OCI-LY7 (cell line): ENCODE measurements at regions not wholly inside any gene's neighbourhood (a gene's known extent, or its start where the extent isn't known, plus 50 kb on each side); places are given as distances from the start of the nearest gene placed in this dataset.

Experiments used
- BruUV-seq: library from RNA; stranded (reverse); fragments of 400-500 nt; replicated peaks from 2 replicates; lab custom pipeline; 2021; lab: Mats Ljungman, UMichigan
- CTCF ChIA-PET: fragments of 300-600 bp; sonication (Branson Sonifier 250); formaldehyde crosslinking; loops from one replicate; lab custom pipeline; 2022; ENCODE audit warnings: antibody characterized with exemption; ENCODE audit not compliant: unreplicated experiment; lab: Charles Lee
- POLR2A ChIA-PET: fragments of 300-600 bp; sonication (Branson Sonifier 250); formaldehyde crosslinking; loops from one replicate; lab custom pipeline; 2022; ENCODE audit warnings: antibody characterized with exemption; lab: Charles Lee
- DNase-seq: peaks from one replicate; pipeline ENCODE4 v3.0.0-alpha.2; 2015; ENCODE audit warnings: low spot score
- H2AFZ ChIP-seq: fragments of 200-600 bp; sonication (generic), shearing (Covaris generic); 2 replicates; pipeline ENCODE4 v1.6.1; 2014; ENCODE audit warnings: mild to moderate bottlenecking, antibody characterized with exemption, low read length, moderate library complexity
- H3K27ac ChIP-seq: fragments of 200-600 bp; sonication (generic); 2 replicates; pipeline ENCODE4 v1.5.1; 2014; ENCODE audit warnings: mixed run types, low read depth, mild to moderate bottlenecking, moderate library complexity, low read length, inconsistent platforms; ENCODE audit not compliant: poor library complexity, severe bottlenecking
- H3K36me3 ChIP-seq: fragments of 200-600 bp; sonication (generic); 2 replicates; pipeline ENCODE4 v1.6.1; 2014; ENCODE audit warnings: mild to moderate bottlenecking, antibody characterized with exemption, low read length, moderate library complexity, mixed read lengths; ENCODE audit not compliant: insufficient read depth
- H3K4me1 ChIP-seq: fragments of 200-600 bp; sonication (generic); 2 replicates; pipeline ENCODE4 v1.5.1; 2014; ENCODE audit warnings: mild to moderate bottlenecking, low read length; ENCODE audit not compliant: insufficient read depth, poor library complexity, severe bottlenecking
- H3K4me2 ChIP-seq: fragments of 200-600 bp; sonication (generic); 2 replicates; pipeline ENCODE4 v1.6.1; 2014; ENCODE audit warnings: mild to moderate bottlenecking, low read length
- H3K4me3 ChIP-seq: fragments of 200-600 bp; sonication (generic); 2 replicates; pipeline ENCODE4 v1.5.1; 2014; ENCODE audit warnings: mild to moderate bottlenecking, low read depth, low read length; ENCODE audit not compliant: poor library complexity, severe bottlenecking
- H3K79me2 ChIP-seq: fragments of 200-600 bp; sonication (generic); 2 replicates; pipeline ENCODE4 v1.6.1; 2016; ENCODE audit warnings: low read depth, mild to moderate bottlenecking, low read length, moderate library complexity, mixed read lengths; ENCODE audit not compliant: insufficient read depth
- H3K9me2 ChIP-seq: fragments of 200-600 bp; sonication (generic); 2 replicates; pipeline ENCODE4 v1.6.1; 2016; ENCODE audit warnings: mild to moderate bottlenecking, low read length, mixed read lengths; ENCODE audit not compliant: insufficient read depth
- H3K9me3 ChIP-seq: fragments of 200-600 bp; sonication (generic); 2 replicates; pipeline ENCODE4 v1.6.1; 2014; ENCODE audit warnings: mild to moderate bottlenecking, mixed run types, low read length, mixed read lengths
- H4K20me1 ChIP-seq: fragments of 200-600 bp; sonication (generic); 2 replicates; pipeline ENCODE4 v1.6.1; 2014; ENCODE audit warnings: mild to moderate bottlenecking, antibody characterized with exemption, low read length, moderate library complexity, mixed read lengths; ENCODE audit not compliant: insufficient read depth
- EZH2phosphoT487 ChIP-seq: fragments of 200-600 bp; sonication (generic); IDR thresholded peaks from 2 replicates; pipeline ENCODE4 v1.6.1; 2018; ENCODE audit warnings: low read depth, borderline replicate concordance, mild to moderate bottlenecking, mixed run types, antibody characterized with exemption, low read length, moderate library complexity, mixed read lengths
- intact Hi-C: fragments of 100-400 bp; cut with micrococcal nuclease; formaldehyde crosslinking; loops from one replicate; pipeline ENCODE4 v1.10.0; 2022; ENCODE audit not compliant: unreplicated experiment
- TF ChIP-seq, protein P1 (sequence below): fragments of 200-600 bp; sonication (generic); conservative IDR thresholded peaks from 2 replicates; pipeline ENCODE4 v1.5.1; 2014; ENCODE audit warnings: mild to moderate bottlenecking, antibody characterized with exemption, low read length, moderate library complexity, mixed read lengths

DNA sequence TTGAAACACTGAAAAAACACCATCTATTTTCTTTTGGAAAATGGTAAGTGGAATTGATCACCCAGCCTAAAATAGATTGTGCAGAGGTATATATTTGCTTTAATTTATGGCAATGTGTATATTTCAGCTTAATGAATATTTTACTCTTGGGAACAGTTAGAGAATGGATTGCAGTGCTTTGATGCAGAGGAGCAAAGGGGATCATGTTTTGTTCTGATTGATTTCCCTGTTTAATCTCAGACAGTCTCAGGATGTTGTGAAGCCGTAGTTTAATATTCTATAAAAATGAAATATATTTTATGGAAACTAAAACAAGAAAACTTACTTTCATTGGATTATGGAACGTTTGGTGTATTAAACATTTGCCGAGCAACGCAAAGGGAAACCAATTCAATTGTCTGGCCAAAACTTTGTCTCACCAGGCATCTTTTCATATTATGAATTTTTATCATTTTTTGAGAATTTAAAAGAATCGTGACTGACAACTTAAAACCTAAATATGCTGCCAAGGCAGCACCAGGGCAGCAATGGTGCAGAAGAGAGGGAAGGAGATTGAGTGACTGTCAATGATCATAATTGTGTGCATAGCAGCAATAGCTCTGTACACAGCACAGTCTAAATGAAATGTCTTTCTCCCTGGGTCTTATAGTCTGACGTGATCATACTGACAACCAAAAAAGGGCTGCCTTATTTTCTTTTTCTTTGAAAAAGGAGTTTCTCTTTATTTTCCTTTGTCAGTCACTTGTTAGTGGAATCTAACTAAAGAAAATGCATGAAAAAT is 105.5 kb upstream of the EPHA7 start:
- Histone ChIP-seq H3K4me1 (no peaks in the 10 kb centered on the region), H2AFZ (no peak overlapping the region), H3K9me3 (no peaks in the 10 kb centered on the region), H3K36me3 (no peaks in the 10 kb centered on the region), H3K27ac (no peak overlapping the region), H4K20me1 (no peaks in the 10 kb centered on the region), H3K79me2 (no peaks in the 10 kb centered on the region), H3K4me2 (no peak overlapping the region), H3K4me3 (no peak overlapping the region), H3K9me2 (no peaks in the 10 kb centered on the region)
- no peak for DNase-seq
- CTCF ChIA-PET = no interaction called here
- POLR2A ChIA-PET = no interaction called here
- TF ChIP-seq, protein P1, sequence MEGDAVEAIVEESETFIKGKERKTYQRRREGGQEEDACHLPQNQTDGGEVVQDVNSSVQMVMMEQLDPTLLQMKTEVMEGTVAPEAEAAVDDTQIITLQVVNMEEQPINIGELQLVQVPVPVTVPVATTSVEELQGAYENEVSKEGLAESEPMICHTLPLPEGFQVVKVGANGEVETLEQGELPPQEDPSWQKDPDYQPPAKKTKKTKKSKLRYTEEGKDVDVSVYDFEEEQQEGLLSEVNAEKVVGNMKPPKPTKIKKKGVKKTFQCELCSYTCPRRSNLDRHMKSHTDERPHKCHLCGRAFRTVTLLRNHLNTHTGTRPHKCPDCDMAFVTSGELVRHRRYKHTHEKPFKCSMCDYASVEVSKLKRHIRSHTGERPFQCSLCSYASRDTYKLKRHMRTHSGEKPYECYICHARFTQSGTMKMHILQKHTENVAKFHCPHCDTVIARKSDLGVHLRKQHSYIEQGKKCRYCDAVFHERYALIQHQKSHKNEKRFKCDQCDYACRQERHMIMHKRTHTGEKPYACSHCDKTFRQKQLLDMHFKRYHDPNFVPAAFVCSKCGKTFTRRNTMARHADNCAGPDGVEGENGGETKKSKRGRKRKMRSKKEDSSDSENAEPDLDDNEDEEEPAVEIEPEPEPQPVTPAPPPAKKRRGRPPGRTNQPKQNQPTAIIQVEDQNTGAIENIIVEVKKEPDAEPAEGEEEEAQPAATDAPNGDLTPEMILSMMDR = no peak
- TF ChIP-seq EZH2phosphoT487 = no peak
- BruUV-seq = no TSS peak
- intact Hi-C loops = no loop called here

DNA sequence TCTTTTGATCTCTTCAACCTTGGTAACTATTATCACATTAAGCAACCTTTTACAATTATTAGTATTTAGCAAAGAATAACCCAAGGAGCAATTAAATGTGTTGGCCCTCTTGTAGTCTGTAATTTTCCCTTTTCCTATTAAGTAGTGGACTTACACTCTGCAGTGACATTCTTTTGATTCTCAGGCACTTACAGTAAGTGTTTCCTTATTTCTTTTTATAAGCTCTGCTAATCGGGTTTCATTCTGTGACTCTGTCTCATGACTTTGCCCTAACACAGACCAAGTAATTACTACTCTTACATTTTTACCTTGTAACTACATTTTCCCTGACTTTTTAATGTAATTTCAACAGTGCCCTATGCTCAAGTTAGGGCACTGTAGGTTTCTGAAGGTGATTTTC is 104.0 kb upstream of the EPHA7 start:
- ChIA-PET POLR2A (no interaction called here), CTCF (no interaction called here)
- TF ChIP-seq, protein P1 = no peak
- no peak for TF ChIP-seq EZH2phosphoT487
- H3K9me3 ChIP-seq = no peaks in the 10 kb centered on the region
- H3K9me2 ChIP-seq = no peaks in the 10 kb centered on the region
- no peak for DNase-seq
- no peak overlapping the region for H3K4me3 ChIP-seq
- no TSS peak for BruUV-seq
- no peak overlapping the region for H3K27ac ChIP-seq
- H3K79me2 ChIP-seq = no peaks in the 10 kb centered on the region
- intact Hi-C loops = no loop called here
- H3K4me1 ChIP-seq = no peaks in the 10 kb centered on the region
- no peaks in the 10 kb centered on the region for H3K36me3 ChIP-seq
- H3K4me2 ChIP-seq = no peak overlapping the region
- H4K20me1 ChIP-seq = no peaks in the 10 kb centered on the region
- no peak overlapping the region for H2AFZ ChIP-seq

DNA sequence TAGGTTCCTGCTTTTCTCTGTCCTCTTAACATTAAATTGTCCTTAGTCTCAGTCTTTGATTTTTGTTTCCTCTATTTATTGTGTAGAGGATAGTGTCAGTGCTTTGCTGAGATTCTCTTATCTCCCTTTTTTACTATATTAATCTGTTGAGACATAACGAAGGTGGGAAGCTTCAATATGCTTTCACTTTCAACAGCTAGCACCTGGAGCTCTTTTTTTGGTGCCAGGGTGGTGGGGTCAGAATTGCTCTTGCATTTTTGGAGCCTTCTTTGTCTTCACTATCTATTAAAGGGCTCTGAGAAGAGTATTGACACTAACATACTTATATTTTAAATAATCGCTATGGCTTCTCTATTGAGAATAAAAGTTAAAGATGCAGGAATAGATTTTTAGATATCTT is 97.1 kb upstream of the EPHA7 start:
- TF ChIP-seq, protein P1 = no peak
- TF ChIP-seq EZH2phosphoT487 = no peak
- Histone ChIP-seq H3K4me3 (no peak overlapping the region), H3K79me2 (no peaks in the 10 kb centered on the region), H3K9me3 (no peaks in the 10 kb centered on the region), H3K36me3 (no peaks in the 10 kb centered on the region), H3K4me1 (no peaks in the 10 kb centered on the region), H3K9me2 (no peaks in the 10 kb centered on the region), H2AFZ (no peak overlapping the region), H4K20me1 (no peaks in the 10 kb centered on the region), H3K27ac (no peak overlapping the region), H3K4me2 (no peak overlapping the region)
- intact Hi-C loops = no loop called here
- DNase-seq = no peak
- ChIA-PET POLR2A (no interaction called here), CTCF (no interaction called here)
- no TSS peak for BruUV-seq
